ENCODE measurements at regions not wholly inside any gene's neighbourhood (a gene's known extent, or its start where the extent isn't known, plus 50 kb on each side); places are given as distances from the start of the nearest gene placed in this dataset.

GRCh38 chr10:133013463-133013862, 71.1 kb upstream of the CFAP46 start:
- TF ChIP-seq CTCF (conservative IDR thresholded peaks at IDR 0.05; ENCODE audit: low read length) (no peak), EZH2phosphoT487 (IDR thresholded peaks at IDR 0.05; ENCODE audit: borderline replicate concordance, low read depth, low read length) (no peak)

All from OCI-LY7 (cell line).